ENCODE measurements at regions not wholly inside any gene's neighbourhood (a gene's known extent, or its start where the extent isn't known, plus 50 kb on each side); places are given as distances from the start of the nearest gene placed in this dataset.

- TF ChIP-seq SPI1 (IDR thresholded peaks at IDR 0.05; ENCODE audit: borderline replicate concordance, insufficient read depth, low read depth, low read length) (no peak), ZNF217 (IDR thresholded peaks at IDR 0.05) (no peak), CTCF (IDR thresholded peaks at IDR 0.05 in 2 of 3, conservative IDR thresholded peaks at IDR 0.05 in 1 of 3; ENCODE audit: control insufficient read depth in 2 of 3, extremely low read depth in 1 of 3, insufficient read depth in 1 of 3, low read depth in 3 of 3, low read length in 3 of 3) (no peak), CREB1 (IDR thresholded peaks at IDR 0.05; ENCODE audit: low read depth) (no peak)
Measured at GRCh38 chr1:212557739-212558692, 50.5 kb upstream of the ATF3 start.
